NCI-H774 (cell line): ENCODE measurements at regions not wholly inside any gene's neighbourhood (a gene's known extent, or its start where the extent isn't known, plus 50 kb on each side); places are given as distances from the start of the nearest gene placed in this dataset.
"Not testable (repeated sequence)": the region's sequence is repeated elsewhere in the genome, so short reads cannot be mapped to it uniquely, and the experiment has no call there.

ENCODE experiments used
- DNase-seq: peaks from one replicate; lab custom pipeline; 2025; lab: John Stamatoyannopoulos, UW

DNA sequence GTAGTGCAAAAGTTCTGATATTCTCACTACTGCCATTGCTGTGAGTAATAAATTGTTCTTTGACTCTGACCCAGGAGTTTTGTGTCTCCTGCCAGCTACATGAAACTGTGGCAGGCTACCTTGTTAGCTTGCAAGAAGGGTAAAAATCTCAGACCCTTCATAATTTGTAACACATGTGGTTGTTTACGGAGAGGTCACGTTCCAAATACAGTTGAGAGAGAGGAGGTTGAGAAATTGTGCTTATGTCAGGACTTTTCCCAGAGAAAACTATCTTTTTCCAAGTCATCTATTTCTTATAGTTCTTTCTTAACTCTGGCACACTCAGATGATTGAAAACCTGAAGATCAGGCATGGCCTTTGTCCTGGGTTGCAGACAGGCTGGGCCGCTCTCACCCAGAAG lies 114.4 kb upstream of the SVIL start:
- no peak for DNase-seq

- DNase-seq, result no peak
Observed at GRCh38 chr10:29748109-29748650, 113.4 kb upstream of the SVIL start.

- no peak for DNase-seq
Observed at GRCh38 chr10:29746080-29746797, 111.5 kb upstream of the SVIL start.

GRCh38 chr10:29740981-29741545 lies 106.3 kb upstream of the SVIL start:
- no peak for DNase-seq

- DNase-seq, result no peak
Observed at GRCh38 chr10:29738341-29738740, 103.6 kb upstream of the SVIL start.

DNA sequence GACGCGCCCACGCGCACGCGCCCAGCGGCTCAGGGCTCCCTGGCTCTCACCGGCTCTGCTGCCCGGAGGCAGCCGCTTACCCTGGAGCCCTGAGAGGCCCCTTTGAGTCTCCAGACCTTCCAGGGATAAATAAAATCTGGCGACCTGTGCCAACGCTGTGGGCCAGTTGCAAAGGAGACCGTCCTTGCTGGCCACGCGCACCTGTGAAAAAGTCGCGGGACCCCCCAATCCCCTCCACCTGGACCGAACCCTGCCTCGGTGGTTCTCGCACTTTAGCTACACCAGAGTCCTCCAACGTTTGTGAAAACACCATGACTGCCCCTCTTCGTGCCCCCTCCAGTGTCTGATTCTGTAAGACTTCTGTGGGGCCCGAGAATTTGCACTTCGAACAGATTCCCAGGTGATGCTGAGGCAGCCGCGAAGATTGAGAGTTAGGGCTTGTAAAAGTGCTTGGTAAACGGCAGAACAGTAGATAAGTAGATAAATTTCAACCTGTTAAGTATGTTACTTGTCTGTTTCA lies 102.4 kb upstream of the SVIL start:
- no peak for DNase-seq

DNA sequence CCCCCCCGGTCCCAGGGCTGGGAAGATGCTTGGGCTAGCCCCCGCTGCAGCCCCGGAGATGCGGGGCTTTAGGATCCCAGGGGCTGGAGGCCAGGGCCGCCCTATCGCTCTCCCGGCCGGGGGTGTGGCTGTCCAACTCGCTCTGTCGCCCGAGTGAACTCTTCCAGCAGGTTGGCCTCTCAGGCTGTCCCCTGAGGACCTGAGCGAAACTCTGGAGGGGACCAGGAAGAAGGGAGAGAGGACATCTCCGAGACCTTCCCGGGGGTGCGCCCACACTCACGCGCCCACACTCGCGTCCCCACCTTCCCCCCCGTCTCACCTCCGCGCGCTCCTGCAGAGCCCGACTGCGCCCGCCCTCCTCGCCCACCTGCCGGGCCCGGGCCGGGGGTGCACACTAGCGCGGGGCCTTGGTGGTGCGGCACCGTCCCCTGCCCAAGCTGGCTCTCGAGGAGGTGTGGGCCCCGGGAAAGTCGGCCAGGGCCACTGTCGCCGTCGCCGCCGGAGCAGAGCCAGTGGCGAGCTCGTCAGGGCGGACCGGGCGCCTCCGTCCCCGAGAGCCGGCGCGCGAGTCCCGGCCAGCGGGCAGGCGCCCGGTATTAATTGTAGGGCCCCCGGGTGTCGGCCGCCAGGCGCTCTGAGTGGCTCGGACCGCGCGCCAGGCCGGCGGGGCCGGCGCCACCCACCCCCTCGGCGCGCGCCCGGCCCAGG lies 101.7 kb upstream of the SVIL start:
- peak; percentile 48 for DNase-seq

DNA sequence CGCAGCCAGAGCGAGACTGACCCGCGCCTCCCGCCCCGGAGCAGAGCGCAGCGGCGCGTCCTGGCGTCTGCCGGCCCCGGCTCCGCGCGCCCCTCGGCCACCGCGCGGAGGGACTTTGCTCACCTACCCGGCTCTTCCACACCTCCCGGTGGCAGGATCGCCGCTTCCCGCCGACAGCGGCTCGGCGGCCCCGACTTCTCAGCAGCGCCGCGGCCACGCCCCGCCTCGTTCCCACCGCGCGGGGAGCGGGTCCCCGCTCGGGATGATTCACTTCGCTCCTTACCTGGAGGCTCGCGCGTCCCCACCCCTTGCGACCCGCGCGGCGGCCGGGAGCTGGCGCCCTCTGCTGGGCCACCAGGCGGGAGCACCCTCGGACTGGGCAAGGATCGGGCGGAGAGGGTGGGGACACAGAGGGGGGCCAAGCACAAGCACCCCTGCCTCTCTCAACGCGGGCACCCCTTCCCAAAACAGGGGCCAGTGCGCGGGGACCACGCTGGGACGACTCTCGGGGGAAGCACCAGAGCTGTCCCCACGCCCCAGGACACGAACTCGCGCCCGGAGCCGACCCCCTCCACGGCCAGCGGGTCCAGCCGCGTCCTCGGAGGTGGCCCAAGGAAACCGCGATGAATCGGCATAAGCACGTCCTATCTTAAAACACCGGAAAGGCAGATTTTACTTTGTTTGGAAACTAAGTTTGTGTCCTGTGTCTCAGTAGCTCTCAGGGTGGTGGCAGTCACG lies 101.0 kb upstream of the SVIL start:
- DNase-seq, result peak; percentile 77

DNA sequence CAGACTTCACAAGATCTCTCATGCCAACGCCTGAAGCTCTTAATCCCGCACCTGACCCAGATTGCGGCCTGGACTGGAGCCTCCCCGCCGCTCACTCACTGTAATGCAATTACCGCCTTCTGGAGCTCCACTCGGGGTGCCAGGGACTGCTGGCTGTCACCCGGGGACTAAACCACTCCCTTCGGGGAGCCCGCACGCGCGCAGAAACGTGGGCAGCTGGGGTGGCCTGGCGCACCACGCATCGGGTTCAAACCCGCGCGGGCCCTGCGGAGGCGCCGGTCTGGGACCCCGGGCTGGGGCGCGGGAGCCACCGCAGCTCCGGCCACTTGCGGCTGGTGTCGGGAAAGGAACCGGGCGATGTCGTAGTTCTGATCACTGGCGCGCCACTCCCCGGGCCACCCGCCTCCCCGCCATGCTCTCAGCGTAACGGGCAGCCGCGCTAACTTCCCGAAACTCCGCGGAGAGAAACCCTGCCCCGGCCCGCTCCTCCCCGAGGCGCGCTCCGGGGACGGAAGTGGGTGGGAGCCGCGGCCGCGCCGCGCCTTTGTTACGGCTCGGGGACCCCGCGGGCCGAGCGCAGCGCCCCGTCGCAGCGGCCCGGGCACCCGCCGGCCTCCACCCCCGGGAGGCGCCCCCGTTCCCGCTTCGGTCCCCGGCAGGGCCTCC lies 100.3 kb upstream of the SVIL start:
- DNase-seq, result peak; percentile 42

GRCh38 chr10:29734640-29734961 lies 99.8 kb upstream of the SVIL start:
- DNase-seq, result no peak

DNA sequence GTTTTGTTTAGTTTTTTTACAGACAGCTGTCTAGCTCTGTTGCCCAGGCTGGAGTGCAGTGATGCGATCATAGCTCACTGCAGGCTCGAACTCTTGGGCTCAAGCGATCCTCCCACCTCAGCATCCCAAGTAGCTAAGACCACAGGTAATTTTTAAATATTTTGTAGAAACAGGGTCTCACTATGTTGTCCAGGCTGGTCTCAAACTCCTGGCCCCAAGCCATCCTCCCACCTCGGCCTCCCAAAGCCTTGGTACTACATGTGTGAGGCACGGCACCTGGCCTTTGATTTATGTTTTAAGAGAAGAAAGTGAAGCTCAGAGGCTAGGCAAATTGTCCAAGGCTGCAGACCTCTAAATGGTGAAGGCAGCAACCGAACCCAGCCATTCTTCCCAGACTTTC lies 98.6 kb upstream of the SVIL start:
- DNase-seq, result no peak

DNA sequence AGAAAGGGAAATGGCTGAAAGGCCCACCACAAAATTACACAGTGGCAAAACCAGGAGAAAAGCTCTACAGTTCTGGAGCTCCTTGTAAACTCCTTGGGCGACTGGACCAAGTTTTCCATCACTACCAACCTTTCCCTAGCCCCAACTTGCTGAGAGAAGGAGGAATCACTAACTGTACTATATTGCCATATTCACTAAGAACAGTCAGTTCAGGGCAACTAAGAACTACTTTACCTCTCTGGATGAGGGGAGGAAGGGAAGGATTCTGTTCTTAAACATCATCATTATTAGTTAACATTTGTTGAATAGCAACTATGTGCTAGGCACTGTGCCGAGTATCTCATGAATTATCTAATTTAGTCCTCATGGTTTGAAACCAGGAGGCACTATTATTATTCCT lies 98.1 kb upstream of the SVIL start:
- DNase-seq, result no peak

DNA sequence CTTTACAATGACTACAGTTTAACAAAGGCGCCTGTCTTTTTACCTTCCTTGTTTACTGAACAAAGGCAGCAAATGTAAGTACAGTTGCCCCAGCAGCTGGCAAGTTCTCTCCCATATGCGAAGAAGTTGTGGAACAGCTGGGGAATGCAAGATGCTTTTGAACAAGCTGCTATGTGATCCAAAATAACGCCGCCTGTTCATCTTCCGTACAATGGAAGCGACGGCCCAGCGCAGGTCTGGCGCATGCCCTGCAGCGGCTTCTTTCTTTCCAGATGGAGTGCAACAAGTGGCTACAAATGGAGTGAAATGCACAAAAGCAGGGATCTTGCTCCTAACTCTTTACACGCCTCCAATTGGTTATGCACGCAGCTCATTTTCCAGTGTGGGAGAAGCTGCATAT lies 97.0 kb upstream of the SVIL start:
- no peak for DNase-seq

DNA sequence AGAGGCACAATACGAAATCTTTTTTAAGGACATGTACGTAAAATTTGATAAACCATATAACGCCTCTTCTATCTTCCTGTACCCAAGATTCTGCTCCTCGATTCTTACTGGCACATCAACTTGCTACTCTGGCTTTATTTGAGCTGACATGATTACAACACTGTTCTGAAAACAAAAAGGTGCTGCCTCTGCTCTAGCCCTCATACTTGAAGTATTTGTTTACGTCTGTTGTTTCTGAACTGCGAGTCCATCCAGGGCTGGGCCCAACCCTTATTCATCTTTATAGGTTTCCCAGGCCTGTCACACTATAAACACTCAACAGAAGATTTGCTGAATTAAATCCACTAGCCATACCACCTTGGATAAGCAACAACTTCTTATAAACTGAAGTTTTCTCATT lies 96.2 kb upstream of the SVIL start:
- DNase-seq, result no peak

DNA sequence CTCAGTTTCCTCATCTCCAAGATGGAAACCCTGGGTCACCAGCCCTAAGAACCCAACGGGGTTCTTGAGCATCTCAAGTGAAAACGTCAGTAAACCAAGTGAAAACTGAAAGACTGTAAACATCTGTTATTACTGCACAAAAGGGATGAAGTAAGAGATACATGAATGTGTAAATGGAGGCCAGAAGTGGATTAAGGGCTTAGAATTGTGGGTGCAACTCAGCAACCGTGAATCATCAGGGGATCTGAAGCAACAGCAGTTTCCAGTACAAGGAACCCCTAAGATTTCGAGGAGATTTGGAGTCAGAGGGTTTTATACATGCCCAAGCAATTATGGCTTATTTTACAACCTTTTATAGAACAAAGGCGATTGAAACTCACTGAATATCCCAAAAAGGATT lies 95.7 kb upstream of the SVIL start:
- no peak for DNase-seq

- no peak for DNase-seq
Observed at GRCh38 chr10:29728541-29729049, 93.8 kb upstream of the SVIL start.

DNA sequence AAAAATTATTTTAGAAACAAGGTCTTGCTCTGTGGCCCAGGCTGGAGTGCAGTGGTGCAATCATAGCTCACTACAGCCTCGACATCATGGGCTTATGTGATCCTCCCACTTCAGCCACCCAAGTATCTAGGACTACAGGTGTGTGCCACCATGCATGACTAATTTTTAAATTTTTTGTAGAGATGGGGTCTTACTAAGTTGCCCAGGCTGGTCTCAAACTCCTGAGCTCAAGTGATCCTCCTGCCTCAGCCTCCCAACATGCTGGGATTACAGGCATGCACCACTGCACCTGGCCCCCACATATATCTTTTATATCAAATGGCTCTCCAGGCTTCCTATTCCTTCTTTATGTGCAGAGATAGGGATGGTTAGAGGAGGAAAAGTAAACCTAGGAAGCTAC lies 91.2 kb upstream of the SVIL start:
- DNase-seq, result not testable (repeated sequence)

- no peak for DNase-seq
Observed at GRCh38 chr10:29725133-29725720, 90.5 kb upstream of the SVIL start.

DNA sequence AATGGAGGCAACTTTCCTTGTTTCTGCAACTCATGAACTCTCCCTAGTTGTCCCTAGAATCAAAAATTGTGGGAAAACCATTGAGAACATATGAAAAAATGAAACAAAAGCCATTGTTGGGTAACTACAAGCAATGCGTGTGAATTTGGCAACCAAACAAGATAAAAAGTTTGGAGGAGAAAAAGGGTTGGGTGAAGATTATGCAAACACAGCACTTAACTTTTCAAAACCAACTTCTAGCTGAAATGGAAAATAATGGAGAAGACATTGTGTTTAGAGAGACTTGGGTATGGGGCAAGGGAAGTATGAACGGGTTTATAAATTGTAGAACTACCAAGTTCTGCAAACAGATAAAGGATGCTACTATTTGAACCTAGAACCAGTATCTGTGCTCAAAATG lies 89.0 kb upstream of the SVIL start:
- DNase-seq, result no peak

- DNase-seq, result no peak
Observed at GRCh38 chr10:29722777-29723176, 88.0 kb upstream of the SVIL start.

- no peak for DNase-seq
Observed at GRCh38 chr10:29720149-29720548, 85.4 kb upstream of the SVIL start.
